NCI-H1105 treated with DMSO at 0.1 percent for 48 hours (cell line): ENCODE measurements at regions not wholly inside any gene's neighbourhood (a gene's known extent, or its start where the extent isn't known, plus 50 kb on each side); places are given as distances from the start of the nearest gene placed in this dataset.

Experiments
- DNase-seq: peaks from one replicate; lab custom pipeline; 2025; lab: John Stamatoyannopoulos, UW

DNA sequence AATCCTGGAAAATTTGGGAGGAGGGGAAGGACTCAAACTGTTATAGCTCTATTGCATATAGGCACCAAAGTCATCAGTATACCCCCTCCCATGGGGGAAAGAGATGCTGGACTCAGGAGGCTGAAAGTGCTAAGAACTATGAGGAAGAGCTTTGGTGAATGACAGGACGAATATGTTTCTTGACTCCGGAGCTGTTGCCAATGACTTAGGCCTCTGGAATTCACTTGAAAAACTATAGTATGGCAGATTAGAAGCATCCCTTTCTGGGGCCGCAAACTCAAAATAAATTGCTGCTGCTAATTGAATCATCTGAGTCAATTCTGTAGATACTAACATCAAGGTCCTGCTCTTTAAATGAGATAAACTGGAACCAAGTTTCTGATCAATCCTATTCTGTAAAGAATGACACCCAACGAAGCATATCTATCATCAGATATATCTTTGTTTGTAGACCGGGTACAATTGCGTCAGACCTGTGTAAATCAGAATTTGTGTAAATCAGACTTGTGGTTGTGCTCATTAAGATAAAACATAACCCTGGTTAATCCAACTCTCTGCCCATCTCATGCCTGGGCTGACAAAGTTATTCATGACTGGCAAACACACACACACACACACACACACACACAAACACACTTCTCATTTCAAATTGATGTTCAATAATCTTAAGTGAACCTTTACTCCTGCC lies 1793.8 kb upstream of the PCDH20 start:
- DNase-seq: no peak

DNA sequence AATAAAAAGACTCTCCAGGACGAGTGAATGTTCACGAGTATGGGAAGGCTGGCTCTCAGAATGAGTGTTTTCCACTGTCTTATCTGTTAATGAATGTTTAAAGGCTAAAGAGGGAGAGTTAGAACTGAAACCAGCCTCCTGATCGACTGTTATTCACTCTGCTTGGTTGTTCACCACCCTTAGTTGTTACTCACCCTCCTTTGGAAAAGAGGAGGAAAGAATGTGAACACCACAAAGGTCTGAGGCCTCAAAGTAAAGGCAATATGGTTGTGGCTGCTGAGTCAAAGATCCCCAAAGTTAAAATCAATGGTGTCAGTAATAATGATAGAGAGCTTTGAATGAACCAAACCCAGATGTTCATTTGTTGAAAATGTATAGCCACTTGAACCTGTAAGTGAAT lies 1793.2 kb upstream of the PCDH20 start:
- no peak for DNase-seq

DNA sequence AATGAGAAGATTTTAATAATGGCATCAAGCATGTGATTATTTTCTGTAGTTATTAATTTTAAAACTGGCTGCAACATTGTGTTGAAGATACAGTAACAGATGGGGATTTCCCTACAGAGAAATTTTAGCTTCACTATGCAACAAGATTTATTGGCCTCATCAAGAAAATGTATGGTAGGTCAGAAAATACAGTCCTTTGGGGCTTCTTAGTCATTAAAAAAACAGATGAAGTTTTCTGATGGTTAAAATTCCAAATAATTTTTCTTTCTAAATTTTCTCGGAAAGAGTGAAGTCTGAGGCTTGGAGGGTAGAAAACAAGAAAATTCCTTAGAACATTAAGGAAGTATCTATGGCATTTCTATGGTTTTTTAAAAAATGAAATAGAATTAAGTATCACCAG lies 1790.8 kb upstream of the PCDH20 start:
- DNase-seq: no peak

DNA sequence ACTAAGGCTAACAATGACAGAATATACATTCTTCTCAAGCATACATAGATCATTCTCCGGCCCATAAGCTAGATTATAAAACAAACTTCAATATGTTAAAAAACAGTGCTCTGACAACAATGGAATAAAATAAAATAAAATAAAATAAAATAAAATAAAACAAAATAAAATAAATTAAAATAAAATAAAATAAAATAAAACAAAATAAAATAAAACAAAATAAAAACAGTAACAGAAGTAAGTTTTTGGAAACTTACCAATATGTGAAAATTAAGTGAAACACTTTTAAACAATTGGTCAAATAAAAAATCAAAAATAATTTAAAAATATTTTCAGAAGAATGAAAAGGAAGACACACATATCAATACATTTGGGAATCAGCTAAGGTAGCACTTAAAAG lies 1785.8 kb upstream of the PCDH20 start:
- DNase-seq: no peak

DNA sequence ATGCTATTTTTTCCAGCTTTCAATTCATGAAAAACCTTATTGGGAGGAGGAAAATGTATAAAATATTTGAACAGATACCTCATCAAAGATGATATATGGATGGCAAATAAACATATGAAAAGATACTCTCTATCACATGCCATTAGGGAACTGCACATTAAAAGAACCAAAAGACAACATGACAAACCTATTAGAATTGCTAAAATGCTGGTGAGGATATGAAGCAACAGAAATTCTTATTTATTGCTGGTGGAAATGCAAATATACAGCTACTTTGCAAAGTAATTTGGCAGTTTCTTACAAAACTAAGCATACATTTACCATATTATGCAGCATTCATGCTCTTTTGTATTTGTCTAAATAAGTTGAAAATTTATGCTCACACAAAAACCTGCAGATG lies 1783.9 kb upstream of the PCDH20 start:
- no peak for DNase-seq

DNA sequence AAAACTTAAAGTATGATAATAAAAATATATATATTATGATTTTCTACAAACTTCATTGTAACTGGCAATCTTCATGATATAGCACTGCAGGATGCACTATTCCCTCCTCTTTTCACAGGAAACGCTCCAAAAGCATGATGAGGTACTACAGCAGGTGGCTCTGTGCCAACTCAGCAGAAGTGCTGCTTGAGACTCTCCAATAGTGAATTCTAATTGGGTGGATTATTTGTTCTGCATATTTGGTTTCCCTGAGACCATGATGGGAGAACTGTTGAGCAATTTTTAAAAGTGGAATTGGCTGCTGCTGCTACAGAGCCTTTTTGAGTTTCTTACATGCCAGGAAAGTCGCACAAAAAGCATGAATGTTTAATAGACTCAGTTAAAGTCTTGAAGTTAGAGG lies 1782.4 kb upstream of the PCDH20 start:
- peak; percentile 98 for DNase-seq

DNA sequence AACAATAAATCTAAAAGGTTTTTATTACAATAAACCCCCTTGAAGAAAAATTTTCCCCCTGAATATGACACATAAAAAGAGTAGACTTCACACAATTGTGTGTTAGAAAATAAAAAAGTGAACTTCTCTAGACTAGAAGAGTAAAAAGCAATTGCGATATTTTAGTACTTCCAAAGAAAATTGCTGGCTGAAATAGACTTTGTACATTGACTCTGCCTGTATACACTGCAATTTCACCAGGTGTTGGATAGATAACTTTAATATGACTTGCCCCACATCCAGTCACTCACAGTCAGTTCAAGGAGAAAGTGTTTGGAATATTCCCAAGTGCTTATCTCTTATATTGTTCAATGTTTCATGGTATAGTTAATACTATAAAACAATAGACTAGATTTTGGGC lies 1780.1 kb upstream of the PCDH20 start:
- no peak for DNase-seq

DNA sequence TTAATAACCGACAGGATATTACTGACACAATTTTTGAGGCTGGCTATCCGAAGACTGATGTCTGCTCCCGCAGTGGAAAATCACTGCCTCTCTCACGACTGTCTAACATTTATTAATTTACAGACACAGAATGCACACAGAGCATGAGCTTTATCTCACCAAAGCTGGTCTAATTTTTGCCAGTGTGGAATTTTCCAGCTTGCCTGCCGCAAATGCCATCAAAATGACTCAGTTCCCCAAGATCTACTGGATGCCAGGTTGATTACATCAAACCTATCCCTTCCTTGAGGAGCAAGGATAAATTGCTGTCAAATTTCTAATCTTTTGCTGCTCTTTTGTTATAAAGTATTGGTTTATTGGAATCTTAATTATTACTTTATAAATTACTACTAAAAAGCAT lies 1775.1 kb upstream of the PCDH20 start:
- no peak for DNase-seq

DNA sequence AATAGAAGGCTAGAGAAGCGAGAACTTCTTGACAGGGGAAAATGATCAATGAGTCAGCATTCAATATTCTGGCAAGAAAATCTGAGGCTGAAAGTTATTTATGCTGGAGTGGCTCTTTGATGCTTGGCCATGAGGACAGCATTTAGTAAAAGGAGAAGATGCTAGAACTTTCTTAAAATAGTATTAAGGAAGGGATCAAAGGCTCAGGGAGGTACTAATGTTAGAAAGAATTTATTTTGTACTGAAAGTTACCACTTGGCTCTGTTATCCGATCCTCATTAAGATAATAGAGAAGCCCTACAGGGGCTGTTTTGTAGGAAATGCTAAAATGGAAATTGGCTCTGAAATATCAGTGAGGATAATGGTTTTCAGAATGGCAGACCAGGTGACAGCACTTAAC lies 1774.6 kb upstream of the PCDH20 start:
- peak; percentile 99 for DNase-seq

DNA sequence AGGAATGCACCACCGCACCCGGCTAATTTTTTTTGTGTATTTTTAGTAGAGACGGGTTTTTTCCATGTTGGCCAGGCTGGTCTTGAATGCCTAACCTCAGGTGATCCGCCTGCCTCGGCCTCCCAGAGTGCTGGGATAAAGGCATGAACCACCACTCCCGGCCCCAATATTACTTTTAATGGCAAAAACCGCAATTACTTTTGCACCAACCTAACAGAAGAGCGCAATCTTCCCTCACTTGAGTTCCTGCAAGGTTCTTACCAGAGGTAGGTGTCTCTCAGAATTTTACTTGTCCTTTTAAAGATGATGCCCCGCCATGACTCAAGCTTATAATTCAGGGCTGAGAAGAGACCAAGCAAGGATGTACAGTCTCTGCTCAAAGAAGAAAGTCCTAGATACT lies 1774.1 kb upstream of the PCDH20 start:
- no peak for DNase-seq

DNA sequence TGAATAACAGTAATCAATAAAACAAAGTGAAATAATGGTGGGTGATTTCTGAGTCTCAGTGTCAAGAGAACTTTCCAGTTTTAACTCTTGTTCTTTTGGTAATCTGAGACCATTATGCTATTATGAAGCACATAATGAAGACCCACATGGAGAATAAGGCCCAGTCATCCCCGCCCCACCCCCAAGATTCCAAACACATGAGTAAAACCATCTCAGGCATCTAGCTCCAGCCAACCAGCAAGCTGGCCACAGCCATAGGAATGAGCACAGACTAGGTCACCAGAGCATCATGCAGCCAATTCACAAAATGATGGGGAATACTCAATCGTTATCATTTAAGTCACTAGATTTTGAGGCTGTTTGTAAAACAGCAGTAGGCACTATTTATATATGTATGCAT lies 1769.0 kb upstream of the PCDH20 start:
- DNase-seq: no peak

DNA sequence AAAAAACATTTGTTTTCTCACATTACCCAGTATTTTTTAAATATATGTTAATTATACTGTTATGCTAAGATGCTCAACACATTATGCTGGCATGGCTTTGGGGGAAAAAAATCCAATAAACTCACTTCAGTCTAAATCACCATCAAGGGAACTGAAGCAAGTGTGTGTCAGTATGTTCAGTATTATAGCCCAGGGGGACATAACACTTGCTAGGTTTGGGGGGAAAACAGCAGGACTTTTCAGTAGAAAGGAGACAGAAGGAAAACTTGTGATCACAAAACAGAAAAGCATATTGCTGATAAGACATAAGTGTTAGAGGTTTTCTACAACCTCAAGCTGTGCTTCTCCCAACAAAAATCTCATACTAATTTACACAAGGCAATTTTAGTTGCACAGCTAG lies 1759.9 kb upstream of the PCDH20 start:
- no peak for DNase-seq

DNA sequence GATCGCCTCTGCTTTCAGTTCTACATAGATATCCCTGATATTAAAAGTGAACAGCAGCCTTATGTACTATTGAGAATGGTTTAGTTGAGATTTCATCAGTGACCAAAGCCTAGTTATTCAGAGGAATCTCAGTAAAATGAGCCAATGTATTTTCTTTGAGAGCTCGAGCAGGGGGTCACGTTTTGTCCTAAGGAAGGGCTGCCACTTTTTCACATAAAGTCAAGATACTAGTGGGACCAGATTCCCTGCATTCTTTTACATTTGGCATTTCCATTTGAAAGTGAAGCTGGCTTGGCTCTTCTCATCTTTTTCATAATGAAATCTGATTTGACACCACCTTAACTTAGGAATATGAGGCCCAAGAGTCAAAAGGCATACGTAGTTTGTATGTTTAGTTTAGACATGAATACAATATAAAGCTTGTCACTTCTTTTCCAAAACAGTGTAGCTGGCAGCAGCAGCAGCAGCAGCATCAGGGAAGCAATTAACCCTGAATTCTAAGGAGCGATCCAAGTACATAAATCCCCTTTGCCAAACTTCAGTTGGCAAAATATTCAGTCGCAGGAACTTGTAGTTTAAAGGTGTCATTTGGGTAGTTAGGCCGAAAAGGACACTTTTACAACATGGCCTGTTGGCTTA lies 1752.2 kb upstream of the PCDH20 start:
- no peak for DNase-seq

DNA sequence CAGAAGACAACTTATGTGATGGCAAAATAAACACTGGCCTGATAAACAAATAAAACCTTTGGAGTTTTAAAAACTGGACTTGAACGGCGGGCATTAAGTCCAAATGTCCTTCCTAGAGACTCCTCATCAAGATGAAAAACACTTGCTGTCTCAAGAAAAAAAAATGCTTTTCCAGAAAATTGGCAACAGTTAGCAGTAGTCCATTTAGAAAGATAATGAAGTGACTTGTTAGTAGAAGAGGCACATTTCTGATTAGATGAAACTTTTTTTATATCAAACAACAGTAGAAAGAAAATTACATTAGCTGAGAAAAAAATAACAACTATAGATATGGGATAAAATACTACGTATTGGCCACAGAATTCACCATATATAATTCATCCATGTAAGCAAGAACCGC lies 1750.7 kb upstream of the PCDH20 start:
- DNase-seq: no peak

DNA sequence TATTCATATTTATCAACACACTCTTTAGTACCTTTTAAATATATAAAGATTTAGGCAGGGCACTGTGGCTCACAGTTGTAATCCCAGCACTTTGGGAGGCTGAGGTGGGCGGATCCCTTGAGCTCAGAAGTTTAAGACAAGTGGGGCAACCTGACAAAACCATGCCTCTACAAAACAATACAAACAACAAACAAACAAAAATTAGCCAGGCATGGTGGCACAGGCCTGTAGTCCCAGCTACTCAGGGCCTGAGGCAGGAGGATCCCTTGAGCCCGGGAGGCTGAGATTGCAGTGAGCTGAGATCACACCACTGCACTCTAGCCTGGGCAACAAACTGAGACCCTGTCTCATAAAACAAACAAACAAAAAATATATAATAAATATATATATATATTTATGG lies 1748.3 kb upstream of the PCDH20 start:
- DNase-seq: no peak

DNA sequence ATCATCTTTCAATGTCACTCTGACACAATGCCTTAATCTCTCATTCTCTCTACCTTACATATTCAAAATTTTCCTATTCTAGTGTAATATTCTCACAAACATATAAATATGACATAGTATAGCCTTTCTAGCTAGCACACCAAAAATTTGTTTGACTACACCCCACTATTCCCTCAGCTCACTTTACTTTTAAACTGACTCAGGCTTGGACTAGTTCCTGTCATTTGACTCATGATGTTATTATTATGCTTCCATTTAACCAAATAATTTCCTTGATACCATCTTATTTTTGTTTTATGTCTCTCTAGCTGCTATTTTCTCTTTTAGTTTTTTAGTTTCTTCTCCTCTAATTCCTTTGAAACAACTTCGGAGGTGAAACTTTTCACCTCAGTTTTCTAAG lies 1745.6 kb upstream of the PCDH20 start:
- DNase-seq: no peak

DNA sequence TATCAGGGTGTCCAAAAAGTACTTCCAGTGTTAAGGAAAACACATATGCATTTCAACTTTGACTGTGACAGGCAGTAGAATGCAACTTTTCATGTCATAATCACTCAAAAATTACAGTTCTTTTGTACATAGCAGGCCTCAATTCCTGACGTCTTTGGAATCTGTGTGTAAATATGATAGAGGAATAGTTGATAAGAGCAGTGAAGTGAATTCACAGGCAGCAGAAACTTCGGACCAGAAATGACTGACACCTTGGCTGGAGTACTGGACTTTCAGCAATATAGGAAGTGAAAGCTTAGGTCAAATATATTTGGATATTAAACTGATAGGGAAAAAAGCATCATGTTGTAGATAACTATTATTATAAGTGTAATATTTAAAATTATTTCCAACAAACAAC lies 1741.2 kb upstream of the PCDH20 start:
- DNase-seq: no peak

DNA sequence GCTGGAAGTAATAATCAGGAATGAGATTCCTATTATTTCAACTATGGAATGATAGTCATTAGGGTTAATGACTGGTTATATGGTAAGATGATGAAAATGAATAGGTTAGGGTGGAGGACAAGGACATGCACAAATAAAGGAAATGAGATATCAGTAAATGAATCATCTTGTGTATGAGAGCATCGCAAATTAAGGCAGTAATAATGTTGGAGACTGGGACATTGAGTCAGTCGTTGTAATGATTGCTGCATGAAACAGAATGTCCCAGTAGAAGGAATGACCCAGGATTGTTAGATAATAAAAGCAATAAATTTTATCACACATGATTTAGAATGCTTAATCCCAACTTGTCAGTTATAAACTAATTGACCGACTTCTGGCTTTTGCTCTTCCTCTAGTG lies 1733.7 kb upstream of the PCDH20 start:
- no peak for DNase-seq

DNA sequence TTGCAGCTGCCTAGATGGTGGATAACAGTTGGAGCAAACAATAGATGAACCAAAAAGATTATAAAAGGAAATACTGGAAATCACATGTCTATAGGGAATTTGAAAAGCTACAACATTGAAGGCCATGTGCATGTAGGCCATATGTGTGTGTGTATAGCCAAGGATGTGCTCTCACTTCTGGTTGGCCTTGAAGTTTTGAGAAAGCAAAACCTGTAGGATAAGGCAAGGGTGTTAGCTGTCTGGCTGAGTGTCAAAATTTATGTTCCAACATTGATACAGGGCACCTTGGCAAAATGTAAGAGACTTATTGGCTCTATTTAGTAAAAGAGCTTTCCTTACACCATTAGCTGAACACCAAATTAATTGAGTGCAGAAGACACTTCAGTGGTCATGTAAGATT lies 1723.6 kb upstream of the PCDH20 start:
- no peak for DNase-seq

DNA sequence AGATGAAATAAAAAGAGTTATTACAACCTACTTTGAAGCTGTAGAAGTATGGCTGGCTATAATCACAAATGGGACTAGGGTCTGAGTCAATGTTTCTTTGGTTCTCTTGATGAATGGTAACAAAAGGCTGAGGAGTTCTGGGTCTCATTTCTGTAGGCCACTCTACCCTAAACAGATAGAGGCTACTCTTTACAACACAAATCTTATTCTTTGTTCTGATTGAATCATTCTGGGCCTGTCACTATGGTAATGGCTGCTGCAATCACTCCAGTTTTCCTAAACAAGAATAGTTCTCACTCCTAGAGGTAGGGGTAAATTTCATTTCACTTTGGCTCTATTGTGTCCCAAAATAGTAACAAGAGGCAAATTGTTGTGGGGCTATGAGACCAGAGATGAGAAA lies 1714.3 kb upstream of the PCDH20 start:
- no peak for DNase-seq

DNA sequence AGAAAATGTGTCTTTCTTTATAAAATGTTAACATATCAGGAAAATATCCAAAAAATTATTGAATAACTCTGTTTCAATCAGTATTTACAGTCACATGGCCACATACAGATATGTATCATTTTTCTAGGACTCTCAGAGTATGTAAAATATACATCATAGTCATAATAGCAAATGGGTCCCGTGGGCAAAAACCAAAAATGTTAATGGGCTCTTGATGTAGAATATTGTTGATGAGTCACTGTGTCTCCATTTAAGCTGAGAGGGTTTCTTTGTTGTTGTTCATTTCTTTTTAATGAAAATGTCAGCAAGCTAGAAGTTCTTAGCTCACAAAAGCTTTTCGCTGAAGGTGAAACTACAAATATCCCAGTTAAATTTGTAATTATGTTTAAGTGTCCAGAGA lies 1713.1 kb upstream of the PCDH20 start:
- DNase-seq: no peak

DNA sequence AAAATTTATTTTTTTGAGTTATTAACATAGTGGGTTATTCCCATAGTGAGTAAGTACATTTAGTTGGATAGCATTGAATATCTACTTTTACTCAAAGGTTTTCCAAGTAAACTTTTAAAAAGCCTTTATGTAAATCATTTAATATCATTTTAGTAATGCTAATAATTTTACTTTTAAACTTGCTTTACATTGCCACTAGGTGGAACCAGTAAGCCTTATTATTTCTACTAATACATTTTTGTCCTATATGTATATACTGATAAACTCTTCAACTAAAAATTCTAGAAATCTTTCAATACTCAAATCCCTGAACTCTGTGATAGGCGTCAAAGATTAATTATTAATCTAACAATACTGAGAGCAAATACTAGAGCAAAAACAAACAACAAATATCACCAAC lies 1709.2 kb upstream of the PCDH20 start:
- peak; percentile 64 for DNase-seq

DNA sequence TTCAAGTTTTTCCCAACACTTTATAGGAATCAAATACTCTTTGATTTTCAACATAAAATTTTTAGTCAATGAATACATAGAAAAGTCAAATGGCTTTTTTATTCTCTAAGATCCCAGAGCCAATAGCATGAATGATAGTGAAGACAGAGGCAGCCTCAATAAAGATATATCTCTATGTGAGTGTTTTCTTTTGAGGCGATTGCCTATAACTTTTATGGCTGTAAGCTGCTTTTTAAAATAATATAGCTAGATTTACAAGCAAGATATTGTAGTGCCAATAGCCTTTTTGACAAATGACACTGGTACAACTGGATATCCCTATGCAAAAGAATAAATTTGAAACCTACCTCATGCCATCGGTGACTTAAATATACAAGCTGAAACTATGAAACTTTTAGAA lies 1705.2 kb upstream of the PCDH20 start:
- DNase-seq: no peak

DNA sequence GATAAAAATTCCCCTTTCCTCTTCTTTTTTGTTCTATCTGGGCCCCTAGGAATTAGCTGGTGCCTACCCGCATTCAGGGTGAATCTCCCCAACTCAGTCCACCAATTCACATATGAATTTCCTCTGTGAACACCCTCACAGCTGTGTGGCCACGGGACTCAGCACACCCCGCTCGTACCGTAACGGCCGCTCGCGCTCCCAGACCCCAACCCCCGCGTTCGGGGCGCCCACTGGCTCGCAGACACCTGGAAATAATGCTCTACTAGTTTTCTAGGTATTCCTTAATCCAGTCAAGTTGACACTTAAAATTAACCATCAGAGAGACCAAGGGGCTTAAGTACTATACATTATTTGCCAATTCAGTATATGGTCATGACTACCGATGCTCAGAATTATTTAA lies 1702.1 kb upstream of the PCDH20 start:
- no peak for DNase-seq
